Suprapubic skin (tissue), 4 donors: ENCODE measurements at regions not wholly inside any gene's neighbourhood (a gene's known extent, or its start where the extent isn't known, plus 50 kb on each side); places are given as distances from the start of the nearest gene placed in this dataset.

Source experiments
- EP300 ChIP-seq: sonication (generic); formaldehyde crosslinking; IDR thresholded peaks from one replicate; pipeline ENCODE4 v1.6.1; 2017; ENCODE audit warnings: antibody characterized with exemption
- POLR2A ChIP-seq, 2 donors: fragments of 450-650 bp; IDR thresholded peaks; one replicate each; pipeline ENCODE4 v1.6.1; 2017; ENCODE audit warnings: antibody characterized with exemption in 2 of 2, mild to moderate bottlenecking in 2 of 2, moderate library complexity in 2 of 2
- POLR2AphosphoS5 ChIP-seq, 3 donors: sonication (generic); formaldehyde crosslinking; IDR thresholded peaks; one replicate each; pipeline ENCODE4 v1.6.1; 2017; ENCODE audit warnings: antibody characterized with exemption in 3 of 3
- TF ChIP-seq, protein P1 (sequence below), 2 donors: fragments of 200-600 bp in 1 of 2; fragments of 450-650 bp in 1 of 2; sonication (generic) in 1 of 2; IDR thresholded peaks; one replicate each; pipeline ENCODE4 v1.5.1; 2016 to 2019; ENCODE audit warnings: antibody characterized with exemption in 2 of 2, mild to moderate bottlenecking in 1 of 2, moderate library complexity in 1 of 2

- TF ChIP-seq, protein P1, sequence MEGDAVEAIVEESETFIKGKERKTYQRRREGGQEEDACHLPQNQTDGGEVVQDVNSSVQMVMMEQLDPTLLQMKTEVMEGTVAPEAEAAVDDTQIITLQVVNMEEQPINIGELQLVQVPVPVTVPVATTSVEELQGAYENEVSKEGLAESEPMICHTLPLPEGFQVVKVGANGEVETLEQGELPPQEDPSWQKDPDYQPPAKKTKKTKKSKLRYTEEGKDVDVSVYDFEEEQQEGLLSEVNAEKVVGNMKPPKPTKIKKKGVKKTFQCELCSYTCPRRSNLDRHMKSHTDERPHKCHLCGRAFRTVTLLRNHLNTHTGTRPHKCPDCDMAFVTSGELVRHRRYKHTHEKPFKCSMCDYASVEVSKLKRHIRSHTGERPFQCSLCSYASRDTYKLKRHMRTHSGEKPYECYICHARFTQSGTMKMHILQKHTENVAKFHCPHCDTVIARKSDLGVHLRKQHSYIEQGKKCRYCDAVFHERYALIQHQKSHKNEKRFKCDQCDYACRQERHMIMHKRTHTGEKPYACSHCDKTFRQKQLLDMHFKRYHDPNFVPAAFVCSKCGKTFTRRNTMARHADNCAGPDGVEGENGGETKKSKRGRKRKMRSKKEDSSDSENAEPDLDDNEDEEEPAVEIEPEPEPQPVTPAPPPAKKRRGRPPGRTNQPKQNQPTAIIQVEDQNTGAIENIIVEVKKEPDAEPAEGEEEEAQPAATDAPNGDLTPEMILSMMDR (IDR thresholded peaks at IDR 0.05) = no peak
- TF ChIP-seq POLR2A (IDR thresholded peaks at IDR 0.05) (no peak), POLR2AphosphoS5 (IDR thresholded peaks at IDR 0.05) (no peak), EP300 (no peak)
These were observed 91.5 kb upstream of the HS6ST1 start for GRCh38 chr2:128410035-128410757.
